Stimulated activated CD4-positive, alpha-beta T cell treated with anti-CD3 and anti-CD28 coated beads, TNF-alpha, amount 100 ng/mL, for 24 hours (primary cell): ENCODE measurements at regions not wholly inside any gene's neighbourhood (a gene's known extent, or its start where the extent isn't known, plus 50 kb on each side); places are given as distances from the start of the nearest gene placed in this dataset.
"Not testable (repeated sequence)": the region's sequence is repeated elsewhere in the genome, so short reads cannot be mapped to it uniquely, and the experiment has no call there.

ENCODE experiments used
- DNase-seq, 3 experiments: peaks; one replicate each; pipeline ENCODE4 v3.0.0-alpha.2; 2020; ENCODE audit warnings: low read depth in 3 of 3

DNA sequence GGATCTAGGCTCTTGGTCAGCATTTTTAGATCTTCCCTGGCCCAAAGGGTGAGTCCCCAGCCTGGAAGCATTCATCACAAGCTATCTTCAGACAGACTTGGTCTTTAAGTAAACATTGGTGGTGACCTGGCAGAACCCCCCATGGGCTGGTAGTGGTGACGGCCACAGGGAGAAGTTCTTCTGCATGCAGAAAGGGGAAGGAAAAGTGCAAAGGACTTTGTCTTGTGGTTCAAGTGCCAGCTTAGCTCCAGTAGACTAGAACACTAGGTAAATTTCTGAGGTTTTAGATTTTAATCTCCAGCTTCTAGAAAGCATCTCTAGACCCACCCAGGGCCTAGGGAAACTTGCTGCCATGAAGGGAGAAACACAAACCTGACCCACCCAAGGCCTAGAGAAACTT lies 584.0 kb downstream of the CHSY3 start:
- no peak for DNase-seq

DNA sequence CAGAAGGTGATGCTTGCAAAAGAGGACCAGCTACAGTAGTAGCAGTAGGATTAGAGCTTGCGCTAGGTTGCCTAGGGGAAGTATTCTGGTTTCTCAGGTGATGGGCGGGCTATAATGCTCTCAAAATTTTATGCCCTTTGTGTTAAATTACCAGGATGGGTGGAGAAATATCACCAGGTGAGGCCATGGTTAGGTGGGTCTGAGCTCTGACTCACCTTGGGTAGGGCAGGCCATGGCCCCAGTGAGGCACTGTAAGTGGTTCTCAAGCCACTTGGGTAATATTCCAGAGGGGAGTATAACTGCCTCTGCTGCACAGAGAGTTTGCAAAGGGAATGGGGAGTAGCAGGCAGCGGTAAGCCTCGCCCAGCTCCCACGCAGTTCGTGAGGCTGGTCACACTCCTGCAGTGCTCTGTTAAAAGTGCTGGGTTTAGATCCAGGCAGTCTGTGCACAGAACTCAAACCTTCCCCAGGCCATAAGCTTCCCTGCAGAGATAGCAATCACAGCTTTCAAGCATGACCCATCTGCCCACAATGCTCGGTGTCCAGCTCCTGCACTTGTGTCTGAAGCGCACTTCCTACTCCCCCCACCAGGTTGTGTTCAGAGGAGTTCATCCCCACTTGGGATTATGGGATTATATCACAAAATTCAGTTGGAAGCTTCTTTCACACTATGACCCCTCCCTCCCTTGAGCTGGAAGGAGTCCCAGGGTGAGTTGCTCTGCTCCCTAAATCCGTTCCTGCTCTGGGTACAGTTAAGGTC lies 575.0 kb downstream of the CHSY3 start:
- no peak for DNase-seq

DNA sequence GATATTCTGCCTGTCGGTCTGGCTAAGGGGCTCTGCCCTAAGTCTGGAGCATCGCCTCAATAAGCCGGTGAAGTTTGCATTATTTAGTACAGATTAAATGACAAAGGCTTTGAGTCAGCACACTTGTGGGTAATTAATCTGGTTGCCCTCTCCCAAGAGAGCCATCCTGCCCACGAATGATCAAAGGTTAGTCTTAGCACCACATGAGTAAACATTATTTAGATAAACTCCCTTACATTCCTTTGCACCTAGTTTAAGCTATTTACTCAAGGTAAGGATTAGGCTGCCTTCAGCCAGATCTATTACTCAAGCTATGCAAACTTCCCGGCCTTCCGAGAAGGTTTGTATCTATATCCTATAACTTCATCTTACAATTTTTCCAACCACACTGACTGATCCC lies 572.1 kb downstream of the CHSY3 start:
- DNase-seq = no peak

DNA sequence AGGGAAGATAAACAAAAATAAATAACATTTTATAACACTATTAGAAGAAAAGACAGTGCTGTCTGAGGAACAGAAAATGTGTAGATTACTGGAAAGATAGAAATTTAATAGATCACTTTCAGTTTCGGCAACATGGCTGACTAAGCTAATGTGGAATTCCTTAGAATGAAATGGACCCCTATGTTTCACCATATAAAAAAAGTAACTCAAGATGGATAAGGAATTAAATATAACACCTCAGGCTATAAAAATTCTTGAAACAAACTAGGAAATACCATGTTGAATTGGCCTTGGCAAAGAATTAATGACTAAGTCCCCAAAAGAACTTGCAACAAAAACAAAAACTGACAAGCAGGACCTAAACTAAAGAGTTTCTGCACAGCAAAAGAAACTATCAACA lies 558.3 kb downstream of the CHSY3 start:
- no peak for DNase-seq

DNA sequence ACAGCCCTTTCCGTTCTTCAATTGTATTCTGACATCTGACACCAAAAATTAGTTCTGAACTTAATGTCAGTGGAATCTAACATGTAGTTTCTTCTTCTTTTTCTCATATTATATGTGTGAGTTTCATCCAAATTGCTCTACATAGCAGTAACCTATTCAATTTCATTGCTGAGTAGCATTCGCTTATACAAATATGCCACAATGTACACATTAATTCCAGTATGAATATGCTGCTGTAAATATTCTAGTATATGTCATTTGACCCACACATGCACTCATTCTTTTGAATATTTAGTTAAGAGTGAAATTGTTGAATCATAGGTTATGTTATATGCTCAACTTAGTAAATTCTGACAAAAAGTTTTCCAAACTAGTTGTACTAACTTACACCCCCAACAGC lies 550.9 kb downstream of the CHSY3 start:
- no peak for DNase-seq

DNA sequence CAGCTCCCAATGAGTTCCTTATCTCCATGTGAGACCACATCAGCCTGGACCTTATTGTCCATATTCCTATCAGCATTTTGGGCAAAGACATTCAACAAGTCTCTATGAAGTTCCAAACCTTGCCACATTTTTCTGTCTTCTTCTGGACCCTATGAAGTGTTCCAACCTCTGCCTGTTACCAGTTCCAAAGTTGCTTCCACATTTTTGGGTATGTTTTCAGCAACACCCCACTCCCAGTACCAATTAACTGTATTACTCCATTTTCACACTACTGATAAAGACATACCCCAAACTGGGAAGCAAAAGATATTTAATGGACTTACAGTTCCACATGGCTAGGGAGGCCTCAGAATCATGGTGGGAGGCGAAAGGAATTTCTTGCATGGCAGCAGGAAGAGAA lies 548.5 kb downstream of the CHSY3 start:
- no peak for DNase-seq

DNA sequence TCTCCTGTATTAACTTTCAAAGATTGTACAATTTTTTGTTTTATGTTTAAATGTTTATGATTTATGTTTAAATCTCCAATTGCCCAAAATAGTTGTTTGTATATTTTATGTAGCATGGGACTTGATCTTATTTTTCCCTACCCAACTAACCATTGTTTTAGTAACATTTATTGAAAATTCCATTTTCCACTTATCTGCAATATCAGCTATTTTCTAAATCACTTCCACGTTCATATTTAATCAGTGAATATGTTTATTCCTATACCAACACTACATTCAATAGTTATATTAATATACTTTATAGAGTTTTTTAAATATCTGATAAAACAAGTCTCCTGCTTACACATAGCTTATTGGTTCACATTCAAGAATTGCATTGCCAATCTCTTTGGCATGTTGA lies 532.2 kb downstream of the CHSY3 start:
- no peak for DNase-seq

DNA sequence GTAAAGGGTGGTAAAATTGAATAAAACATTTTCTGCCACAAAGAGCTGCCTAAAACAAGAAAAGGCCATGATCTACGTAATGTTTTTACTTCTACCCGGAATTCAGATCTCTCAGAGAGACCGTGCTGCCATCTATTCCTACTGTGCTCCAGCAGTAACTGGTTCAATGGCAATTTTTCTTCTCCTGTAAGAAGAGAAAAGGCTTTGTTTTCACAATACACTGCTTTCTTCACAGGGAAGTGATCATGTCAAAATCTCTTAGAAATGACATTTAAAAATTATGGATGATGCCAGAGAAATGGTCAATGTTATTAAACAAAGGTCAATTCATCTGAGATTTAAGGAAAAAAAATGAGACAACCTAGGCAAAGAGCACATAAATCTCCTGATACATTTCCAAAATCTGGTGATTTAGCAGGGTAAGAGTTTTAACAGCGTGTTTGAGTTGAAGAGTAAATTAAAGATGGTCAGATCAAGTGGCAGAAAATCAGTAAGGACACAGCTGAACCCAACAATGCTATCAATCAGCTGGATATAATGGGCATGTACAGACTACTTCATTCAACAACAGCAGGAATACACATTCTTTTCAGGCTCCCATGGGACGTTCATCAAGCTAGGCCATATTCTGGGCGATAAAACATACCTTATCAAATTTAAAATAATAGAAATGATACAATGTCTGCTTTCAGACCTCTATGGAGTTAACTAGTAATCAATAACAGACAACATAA lies 523.1 kb downstream of the CHSY3 start:
- no peak for DNase-seq

DNA sequence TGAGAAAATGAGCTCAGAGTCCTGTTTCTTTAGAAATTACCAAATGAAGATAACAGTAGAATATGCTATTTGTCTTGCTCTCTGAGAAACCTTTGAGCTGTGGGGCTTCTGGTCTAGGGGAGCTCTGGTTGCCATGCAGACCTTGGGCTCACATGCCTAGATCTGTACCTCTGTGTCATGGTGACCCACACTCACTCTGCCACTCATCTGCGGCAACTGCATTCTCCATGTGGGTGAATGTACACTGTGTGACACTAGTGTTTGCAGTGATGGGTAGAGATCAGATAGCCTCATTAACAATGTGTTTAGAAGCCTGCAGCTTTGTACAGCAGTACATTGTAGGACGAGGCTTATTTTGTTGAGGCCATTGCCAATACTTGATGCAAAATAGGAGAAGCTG lies 521.2 kb downstream of the CHSY3 start:
- no peak for DNase-seq

DNA sequence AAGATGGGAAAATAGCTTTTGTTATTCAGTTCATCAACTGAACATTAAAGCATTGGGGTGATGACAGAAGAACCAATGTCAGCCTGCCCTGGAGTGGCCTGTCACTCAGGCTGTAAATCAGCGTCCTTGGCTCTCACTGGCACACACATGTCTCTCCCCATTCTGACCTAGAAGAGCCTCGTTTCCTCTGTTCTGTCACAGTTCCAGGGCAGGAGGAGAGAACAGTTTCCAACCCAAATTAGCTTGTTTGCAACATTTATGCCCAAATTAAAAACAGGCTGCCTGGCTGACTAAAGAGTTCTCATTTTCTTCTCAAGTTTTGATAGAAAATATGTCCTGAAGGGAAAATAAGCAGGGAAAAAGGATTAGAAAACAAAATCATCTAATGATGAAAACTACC lies 520.1 kb downstream of the CHSY3 start:
- no peak for DNase-seq

DNA sequence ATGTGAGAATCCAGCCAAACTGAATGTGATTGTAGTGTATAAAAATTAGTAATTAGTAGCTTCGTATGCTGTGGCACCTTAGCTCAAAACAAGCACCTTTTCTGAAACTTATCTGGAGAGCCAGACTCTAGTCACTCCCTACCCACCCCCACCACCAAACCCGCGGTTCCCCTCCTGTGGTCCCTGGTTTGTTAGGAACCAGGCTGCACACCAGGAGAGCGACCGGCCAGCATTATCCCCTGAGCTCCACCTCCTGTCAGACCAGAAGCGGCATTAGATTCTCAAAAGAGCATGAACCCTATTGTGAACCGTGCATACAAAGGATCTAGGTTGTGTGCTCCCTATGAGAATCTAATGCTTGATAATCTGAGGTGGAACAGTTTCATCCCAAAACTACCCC lies 498.6 kb downstream of the CHSY3 start:
- DNase-seq = no peak

DNA sequence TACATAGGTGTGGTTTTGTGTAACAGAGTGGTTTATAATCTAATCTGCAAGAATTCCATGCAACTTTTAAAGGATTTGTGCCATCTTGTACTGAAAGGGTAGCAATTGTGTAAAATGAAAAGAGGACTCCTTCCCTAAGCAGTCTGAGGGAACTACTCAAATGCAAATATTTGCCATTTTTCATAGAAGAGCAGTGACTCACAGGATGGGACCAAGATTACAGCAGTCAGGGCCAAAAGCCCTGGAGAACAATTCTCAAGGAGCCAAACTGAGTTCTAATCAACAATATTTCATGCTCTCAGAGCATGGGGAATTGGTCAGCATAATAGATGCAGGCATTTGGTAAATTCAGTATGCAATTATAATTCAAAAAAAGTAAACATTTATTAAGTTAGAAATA lies 495.8 kb downstream of the CHSY3 start:
- DNase-seq = no peak

DNA sequence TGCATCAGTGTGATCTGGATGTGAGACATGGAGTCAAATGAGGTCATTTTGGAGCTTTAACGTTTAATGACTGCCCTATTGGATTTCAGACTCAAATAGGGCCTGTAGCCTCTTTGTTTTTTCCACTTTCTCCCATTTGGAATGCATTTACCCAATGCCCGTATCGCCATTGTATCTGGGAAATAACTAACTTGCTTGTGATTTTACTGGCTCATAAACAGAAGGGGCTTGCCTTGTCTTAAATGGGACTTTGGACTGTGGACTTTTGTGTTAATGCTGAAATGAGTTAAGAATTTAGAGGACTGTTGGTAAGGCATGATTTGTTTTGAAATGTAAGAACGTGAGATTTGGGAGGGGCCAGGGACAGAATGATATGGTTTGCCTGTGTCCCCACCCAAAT lies 494.6 kb downstream of the CHSY3 start:
- DNase-seq = no peak

DNA sequence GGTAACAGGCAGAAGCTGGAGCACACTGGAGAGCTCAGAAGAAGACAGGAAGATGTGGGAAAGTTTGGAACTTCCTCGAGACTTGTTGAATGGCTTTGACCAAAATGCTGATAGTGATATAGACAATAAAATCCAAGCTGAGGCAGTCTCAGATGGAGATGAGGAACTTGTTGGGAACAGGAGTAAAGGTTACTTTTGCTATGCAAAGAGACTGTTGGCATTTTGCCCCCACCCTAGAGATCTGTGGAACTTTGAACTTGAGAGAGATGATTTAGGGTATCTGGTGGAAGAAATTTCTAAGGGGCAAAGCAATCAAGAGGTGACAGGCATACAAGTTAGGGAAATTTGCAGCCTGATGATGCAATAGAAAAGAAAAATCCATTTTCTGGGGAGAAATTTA lies 493.5 kb downstream of the CHSY3 start:
- not testable (repeated sequence) for DNase-seq

DNA sequence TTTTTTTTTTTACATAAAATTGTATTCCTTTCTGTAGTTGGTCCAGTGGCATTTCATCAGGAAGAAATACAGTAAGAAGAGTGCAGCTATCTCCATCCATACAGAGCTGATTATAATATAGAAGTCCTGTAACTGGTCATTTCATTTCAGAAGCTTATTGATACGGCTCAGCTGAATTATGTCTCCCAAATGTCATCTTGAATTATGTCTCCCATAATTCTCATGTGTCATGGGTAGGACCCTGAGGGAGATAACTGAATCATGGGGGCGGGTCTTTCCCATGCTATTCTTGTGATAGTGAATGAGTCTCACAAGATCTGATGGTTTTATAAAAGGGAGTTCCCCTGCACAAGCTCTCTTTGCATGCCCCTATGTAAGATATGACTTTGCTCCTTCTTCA lies 492.9 kb downstream of the CHSY3 start:
- DNase-seq = no peak

DNA sequence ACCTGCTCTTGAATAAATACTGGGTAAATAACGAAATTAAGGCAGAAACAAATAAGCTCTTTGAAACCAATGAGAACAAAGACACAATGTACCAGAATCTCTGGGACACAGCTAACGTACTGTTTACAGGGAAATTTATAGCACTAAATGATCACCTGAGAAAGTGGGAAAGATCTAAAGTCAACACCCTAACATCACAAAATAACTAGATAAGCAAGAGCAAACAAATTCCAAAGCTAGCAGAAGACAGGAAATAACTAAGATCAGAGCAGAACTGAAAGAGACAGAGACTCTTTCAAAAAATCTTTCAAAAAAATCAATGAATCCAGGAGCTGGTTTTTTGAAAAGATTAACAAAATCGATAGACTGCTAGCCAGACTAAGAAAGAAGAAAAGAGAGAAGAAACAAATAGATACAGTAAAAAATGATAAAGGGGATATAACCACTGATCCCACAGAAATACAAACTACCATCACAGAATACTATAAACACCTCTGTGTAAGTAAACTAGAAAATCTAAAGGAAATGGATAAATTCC lies 487.5 kb downstream of the CHSY3 start:
- not testable (repeated sequence) for DNase-seq

DNA sequence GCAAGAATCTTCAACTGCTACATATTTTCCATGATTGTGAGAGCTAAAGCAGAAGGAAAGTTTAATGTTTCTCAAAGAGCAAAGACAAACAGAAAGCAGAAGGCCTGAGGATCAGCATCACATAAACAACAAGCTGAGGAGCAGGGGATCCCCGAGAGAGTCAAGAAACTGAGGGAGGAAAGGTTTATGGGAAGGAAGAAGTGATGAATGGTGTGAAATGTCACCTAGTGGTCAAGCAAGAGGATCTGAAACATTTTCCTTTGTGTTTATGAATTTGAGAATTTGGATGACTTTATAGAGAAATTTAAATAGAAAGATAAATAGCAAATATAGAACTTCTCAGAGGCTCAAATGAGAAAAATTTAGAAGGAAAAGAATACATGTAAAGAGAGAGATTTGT lies 481.9 kb downstream of the CHSY3 start:
- no peak for DNase-seq

DNA sequence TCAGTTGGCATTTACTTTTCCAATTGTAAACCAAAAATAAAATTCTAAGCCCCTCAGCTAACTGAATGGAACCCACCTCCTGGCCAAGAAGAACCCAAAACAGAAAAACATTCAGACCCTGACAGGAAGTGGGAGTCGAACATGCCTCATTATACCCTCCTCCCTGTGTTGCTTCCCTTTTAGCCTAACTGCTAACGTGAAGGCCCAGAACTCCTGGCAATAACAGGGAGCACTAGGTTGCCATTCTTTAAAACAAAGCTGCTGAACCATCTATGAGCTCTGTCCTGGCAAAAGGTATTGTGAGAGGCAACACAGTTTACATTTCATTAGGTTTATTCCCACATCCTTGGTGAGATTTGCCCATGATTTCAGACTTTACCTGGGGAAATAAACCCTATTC lies 481.4 kb downstream of the CHSY3 start:
- DNase-seq = no peak

DNA sequence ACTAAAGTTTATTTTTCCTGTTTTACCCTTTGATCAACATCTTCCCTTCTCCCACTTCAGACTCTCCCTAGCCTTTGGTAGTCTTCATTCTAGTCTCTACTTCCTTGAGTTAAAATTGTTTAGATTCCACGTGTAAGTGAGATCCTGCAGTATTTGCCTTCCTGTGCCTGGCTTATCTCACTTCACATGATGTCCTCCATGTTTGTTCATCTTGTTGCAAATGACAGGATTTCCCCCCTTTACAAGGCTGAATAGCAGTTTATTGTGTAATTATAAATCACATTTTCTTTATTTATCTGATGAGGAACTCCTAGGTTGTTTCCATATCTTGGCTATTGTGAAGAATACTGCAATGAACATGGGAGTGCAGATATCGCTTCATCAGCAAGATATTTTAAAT lies 461.7 kb downstream of the CHSY3 start:
- DNase-seq = no peak

DNA sequence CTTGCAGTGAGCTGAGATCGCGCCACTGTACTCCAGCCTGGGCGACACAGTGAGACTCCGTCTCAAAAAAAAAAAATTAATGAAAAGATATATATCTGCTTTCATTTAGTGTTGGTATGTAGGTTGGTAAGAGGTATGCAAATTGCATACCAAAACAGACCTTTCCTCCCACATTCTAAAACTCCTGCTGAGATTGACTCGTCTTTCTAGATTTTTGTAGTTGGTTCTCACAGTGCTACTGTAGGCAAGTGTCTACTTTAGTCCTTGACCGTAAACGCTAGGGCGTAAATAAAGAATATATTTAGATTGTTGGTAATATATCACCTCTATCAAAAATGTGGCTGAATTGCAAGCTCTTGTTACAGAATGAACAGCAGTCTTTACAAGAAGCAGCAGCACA lies 445.9 kb downstream of the CHSY3 start:
- no peak for DNase-seq

DNA sequence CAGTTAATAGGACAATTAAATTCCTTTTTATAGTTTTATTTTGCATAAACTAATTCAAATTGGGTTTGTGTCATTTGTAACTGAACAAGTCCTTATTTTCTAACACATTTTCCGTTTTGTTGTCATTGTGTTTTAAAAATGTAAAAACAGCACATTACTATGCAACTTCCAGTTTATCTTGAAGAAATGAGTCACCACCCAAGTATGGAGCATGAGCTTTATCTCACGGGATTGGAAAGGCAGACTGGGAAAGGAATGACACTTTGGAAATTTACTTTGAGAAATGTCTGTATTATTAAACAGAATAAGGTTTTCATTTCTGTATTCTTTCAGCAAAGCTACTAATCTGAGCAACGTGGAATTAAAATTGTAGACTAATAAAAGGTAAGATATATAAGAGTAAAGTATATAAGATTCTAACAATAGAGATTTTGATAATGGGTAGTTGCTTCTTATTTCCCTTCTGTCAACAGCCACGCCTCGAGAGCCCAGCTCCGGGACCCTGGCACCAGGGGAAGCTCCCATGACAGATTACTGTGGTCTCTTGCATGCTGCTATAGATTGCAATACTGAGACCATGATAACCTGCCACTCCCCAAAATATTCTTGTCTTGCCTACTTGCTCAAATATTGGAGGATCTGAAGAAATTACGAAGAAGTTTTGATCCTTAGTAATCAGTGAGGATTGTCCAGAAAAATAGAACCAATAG lies 433.1 kb downstream of the CHSY3 start:
- DNase-seq = no peak

DNA sequence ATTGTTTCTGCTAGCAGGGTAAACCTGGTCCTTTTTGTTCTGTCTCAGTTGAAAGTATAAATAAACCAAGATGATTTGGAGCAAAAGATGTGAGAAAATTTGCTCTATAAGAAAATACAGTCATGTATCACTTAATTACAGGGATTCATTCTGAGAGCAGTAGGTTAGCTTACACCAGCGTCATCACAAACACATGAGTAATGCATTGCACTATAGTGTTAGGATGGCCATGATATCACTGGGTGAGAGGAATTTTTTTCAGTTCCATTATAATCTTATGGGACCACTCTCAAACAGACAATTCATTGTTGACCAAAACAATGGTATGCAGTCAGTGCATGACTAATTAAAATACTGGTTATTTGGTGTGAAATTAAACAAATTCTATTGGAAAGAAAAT lies 430.9 kb downstream of the CHSY3 start:
- DNase-seq = no peak

DNA sequence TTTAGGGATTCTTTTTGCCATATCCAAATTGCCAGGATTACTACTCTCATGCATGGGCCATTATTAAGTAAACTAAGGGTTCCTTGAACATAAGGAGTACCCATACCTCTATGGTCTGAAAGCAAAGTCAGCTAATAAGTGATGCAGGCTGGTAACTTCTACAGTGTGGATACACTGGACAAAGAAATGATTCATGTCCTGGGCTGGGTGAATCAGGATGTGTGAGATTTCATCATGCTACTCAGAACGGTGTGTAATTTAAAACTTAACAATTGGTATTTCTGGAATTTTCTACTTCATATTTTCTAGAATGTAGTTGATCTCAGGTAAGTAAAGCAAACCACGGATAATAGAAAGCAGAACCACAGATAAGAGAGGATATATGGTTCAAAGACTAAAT lies 428.8 kb downstream of the CHSY3 start:
- no peak for DNase-seq
